SK-MEL-5 (cell line): ENCODE measurements at regions not wholly inside any gene's neighbourhood (a gene's known extent, or its start where the extent isn't known, plus 50 kb on each side); places are given as distances from the start of the nearest gene placed in this dataset.
"Not testable (repeated sequence)": the region's sequence is repeated elsewhere in the genome, so short reads cannot be mapped to it uniquely, and the experiment has no call there.

Experiments
- DNase-seq: peaks from one replicate; pipeline ENCODE4 v3.0.0-alpha.2; 2016; ENCODE audit warnings: low read depth, low spot score
- in situ Hi-C: cut with HindIII; loops from 2 replicates; pipeline ENCODE4 v1.10.0; 2016; ENCODE audit warnings: low sequenced_read_pairs, high pct_unique_total_duplicates, low pct_unique_long_range_greater_than_20kb
- small RNA-seq, 2 experiments: library from RNA; depleted of rRNA; stranded (forward); fragments of <200 nt; gene quantifications; one replicate each; pipeline ENCODE3, GENCODE V24; 2014

DNA sequence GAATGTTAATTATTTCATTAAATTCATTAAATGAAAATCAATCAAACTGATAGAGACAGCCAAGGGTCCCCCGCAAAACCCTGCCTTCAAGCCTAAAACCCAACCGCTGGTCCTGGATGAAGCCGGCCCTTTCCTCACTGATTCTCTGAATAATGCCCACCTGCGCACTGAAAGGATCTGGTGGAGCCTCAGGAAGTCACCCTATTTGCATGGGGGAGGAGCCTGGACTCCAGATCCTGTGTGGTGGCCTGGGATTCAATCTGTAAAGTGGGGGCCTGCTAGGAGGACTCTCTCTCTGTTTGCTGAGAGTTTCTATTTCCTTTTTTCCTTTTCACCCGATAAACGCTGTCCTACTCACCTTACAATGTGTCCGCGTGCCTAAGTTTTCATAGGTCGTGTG lies 97.9 kb upstream of the ADAMTS3 start:
- in situ Hi-C loops: no loop called here
- DNase-seq: no peak

DNA sequence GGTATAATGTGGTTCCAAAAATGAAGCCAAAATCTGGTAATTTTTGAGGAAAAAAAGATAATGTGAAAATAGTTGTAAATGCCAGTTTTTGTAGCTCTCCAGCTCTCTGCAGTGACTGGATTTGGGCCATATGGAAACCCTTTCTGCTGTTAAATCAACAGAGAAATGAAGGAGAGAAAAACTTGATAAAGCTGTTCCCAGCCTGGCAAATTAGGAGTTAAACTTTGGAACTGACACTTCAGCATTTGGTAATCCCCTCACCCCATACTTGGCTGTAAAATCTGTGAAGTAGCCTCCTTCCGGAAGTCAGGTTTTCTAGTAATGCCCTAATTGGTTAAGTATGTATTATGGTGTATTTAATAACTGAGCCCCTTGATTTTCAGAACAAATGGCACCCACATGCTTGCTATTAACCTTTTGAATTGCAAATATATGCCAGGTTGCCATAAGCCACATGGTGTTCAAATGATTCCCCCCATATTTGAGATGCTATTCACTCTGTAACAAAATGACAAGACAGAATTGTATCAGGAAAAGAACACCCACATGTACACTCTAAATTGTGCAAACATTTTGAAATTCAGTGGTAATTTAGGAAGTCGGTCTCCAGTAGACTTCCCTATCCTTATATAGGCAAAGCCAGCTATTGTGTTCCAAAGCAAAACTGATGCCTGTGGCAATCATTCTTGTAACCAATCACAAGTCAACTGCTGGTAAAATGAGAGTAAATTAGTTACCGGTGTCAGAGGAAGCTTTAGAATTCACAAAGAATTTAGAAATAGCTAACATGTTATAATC lies 96.3 kb upstream of the ADAMTS3 start:
- no peak for DNase-seq

GRCh38 chr4:72663828-72664227 lies 94.8 kb upstream of the ADAMTS3 start:
- DNase-seq: no peak
- in situ Hi-C loops: no loop called here

More for the DNA sequence above, 96.3 kb upstream of the ADAMTS3 start:
- in situ Hi-C loops: no loop called here

GRCh38 chr4:72661830-72662229 lies 92.8 kb upstream of the ADAMTS3 start:
- in situ Hi-C loops: no loop called here
- DNase-seq: no peak

- in situ Hi-C loops: no loop called here
- no peak for DNase-seq
Observed at GRCh38 chr4:72641611-72642010, 72.6 kb upstream of the ADAMTS3 start.

DNA sequence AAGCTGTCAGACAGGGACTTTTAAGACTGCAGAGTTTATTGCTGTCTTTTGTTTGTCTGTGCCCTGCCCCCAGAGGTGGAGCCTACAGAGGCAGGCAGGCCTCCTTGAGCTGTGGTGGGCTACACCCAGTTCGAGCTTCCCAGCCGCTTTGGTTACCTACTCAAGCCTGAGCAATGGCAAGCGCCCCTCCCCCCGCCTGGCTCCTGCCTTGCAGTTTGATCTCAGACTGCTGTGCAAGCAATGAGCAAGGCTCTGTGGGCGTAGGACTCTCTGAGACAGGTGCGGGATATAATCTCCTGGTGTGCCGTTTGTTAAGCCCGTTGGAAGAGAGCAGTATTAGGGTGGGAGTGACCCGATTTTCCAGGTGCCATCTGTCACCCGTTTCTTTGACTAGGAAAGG lies 67.8 kb upstream of the ADAMTS3 start:
- in situ Hi-C loops, DNase-seq: not testable (repeated sequence)

DNA sequence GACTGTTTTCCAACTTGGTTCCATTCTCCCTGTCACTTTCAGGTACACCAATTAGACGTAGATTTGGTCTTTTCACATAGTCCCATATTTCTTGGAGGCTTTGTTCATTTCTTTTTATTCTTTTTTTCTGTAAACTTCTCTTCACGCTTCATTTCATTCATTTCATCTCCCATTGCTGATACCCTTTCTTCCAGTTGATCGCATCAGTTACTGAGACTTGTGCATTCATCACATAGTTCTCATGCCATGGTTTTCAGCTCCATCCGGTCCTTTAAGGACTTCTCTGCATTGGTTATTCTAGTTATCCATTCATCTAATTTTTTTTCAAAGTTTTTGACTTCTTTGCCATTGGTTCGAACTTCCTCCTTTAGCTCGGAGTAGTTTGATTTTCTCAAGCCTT lies 66.9 kb upstream of the ADAMTS3 start:
- in situ Hi-C loops, DNase-seq: not testable (repeated sequence)

- DNase-seq, in situ Hi-C loops: not testable (repeated sequence)
Observed at GRCh38 chr4:72632253-72632652, 63.2 kb upstream of the ADAMTS3 start.

- in situ Hi-C loops: no loop called here
- DNase-seq: no peak
Observed at GRCh38 chr4:72631296-72631695, 62.3 kb upstream of the ADAMTS3 start.

DNA sequence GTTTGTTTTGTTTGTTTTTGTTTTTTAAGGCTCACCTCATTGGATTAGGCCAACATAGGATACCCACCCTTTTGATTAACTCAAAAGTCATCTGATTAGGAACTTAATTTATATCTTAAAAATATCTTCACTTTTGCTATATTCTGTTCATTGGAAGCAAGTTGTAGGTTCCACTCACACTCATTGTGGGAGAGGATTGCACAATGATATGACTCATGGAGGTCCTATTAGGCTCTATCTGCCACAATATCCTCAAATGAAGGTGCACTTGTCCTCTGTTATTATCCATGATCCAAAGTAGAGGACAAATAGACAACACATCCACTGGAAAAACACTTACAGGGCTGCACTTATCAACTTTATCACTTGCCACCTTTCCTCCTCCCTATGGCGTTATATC lies 60.5 kb upstream of the ADAMTS3 start:
- in situ Hi-C loops: no loop called here
- no peak for DNase-seq

DNA sequence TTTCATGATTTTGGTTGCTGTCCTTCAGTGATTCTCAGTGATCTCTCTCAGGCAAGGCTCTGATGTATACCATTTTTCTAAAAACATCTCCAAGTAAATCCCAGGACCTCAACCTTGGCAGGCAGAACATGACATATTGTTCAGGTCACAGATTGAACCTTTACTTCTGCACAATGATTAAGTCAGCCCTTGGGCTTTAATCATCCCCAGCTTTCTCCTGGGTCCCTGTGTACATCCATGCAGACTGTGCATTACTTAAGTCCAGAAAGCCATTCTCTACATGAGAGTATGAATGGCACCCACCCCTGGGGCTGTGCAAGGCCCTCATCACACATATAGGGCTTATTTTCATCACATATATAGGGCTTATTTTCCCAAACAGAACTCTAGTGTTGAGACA lies 58.7 kb upstream of the ADAMTS3 start:
- in situ Hi-C loops: no loop called here
- DNase-seq: no peak

Small RNA genes lying in the stretch of these regions (small RNA-seq; reads per million reads assigned to genes)
- gene RNU4ATAC9P: 0 to 0.05 reads per million in 2 experiments
